ENCODE measurements at regions not wholly inside any gene's neighbourhood (a gene's known extent, or its start where the extent isn't known, plus 50 kb on each side); places are given as distances from the start of the nearest gene placed in this dataset.

GRCh38 chr14:29161593-29161992, 395.0 kb downstream of the FOXG1 start:
- TF ChIP-seq ZBTB11 (CRISPR knock-in tag; IDR thresholded peaks at IDR 0.05) (no peak), CAMTA2 (CRISPR knock-in tag; conservative IDR thresholded peaks at IDR 0.05) (no peak), MEF2A (IDR thresholded peaks at IDR 0.05; ENCODE audit: control insufficient read depth, low read depth, low read length) (no peak), TSC22D4 (tag; IDR thresholded peaks at IDR 0.05) (no peak)
- TF ChIP-seq, protein P1, sequence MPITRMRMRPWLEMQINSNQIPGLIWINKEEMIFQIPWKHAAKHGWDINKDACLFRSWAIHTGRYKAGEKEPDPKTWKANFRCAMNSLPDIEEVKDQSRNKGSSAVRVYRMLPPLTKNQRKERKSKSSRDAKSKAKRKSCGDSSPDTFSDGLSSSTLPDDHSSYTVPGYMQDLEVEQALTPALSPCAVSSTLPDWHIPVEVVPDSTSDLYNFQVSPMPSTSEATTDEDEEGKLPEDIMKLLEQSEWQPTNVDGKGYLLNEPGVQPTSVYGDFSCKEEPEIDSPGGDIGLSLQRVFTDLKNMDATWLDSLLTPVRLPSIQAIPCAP (CRISPR knock-in tag; IDR thresholded peaks at IDR 0.05; ENCODE audit: borderline replicate concordance): no peak
